HepG2 (cell line): ENCODE measurements at regions not wholly inside any gene's neighbourhood (a gene's known extent, or its start where the extent isn't known, plus 50 kb on each side); places are given as distances from the start of the nearest gene placed in this dataset.

ENCODE experiments used
- ATAC-seq: fragments of 200-7000 bp; cut with Tn5 transposase; 3 replicates; pipeline ENCODE4 v1.9.1; 2020; ENCODE audit warnings: mild to moderate bottlenecking, moderate library complexity
- BruUV-seq: library from RNA; stranded (reverse); fragments of 400-500 nt; replicated peaks from 2 replicates; lab custom pipeline; 2021; lab: Mats Ljungman, UMichigan
- CTCF ChIA-PET: fragments of 300-600 bp; formaldehyde crosslinking; extraction: SDS; loops from one replicate; lab custom pipeline; 2021; ENCODE audit warnings: low total read pairs, inconsistent platforms, low intra/inter-chr PET ratio; lab: Yijun Ruan, JAX
- POLR2A ChIA-PET: fragments of 350-600 bp; sonication (Branson Sonifier 250); formaldehyde crosslinking; loops from one replicate; lab custom pipeline; 2020; ENCODE audit warnings: antibody characterized with exemption, inconsistent platforms; lab: Yijun Ruan, JAX
- DNase-seq: peaks from one replicate; pipeline ENCODE4 v3.0.0-alpha.2; 2015; ENCODE audit warnings: low spot score
- FAIRE-seq: peaks from 3 replicates; lab custom pipeline; 2011; peaks lifted over from hg19 to GRCh38; lab: Jason Lieb, UNC
- H2AFZ ChIP-seq: one replicate; pipeline ENCODE4 v1.6.1; 2011; ENCODE audit warnings: low read length, inconsistent platforms
- H3K27ac ChIP-seq: fragments of 300-600 bp; 3 replicates; pipeline ENCODE4 v1.8.0; 2011; ENCODE audit warnings: mixed run types, mild to moderate bottlenecking, mixed read lengths, low read length, inconsistent platforms; ENCODE audit not compliant: insufficient read depth; ENCODE audit errors: extremely low read length
- H3K27me3 ChIP-seq, 2 experiments: fragments of 200-600 bp in 1 of 2; 2 replicates in 1 of 2; 3 replicates in 1 of 2; pipeline versions ENCODE4 v1.6.0 to v1.8.0; 2011; ENCODE audit warnings: low read length in 2 of 2, mild to moderate bottlenecking in 2 of 2, moderate library complexity in 2 of 2, inconsistent platforms in 1 of 2; ENCODE audit not compliant: insufficient read depth in 2 of 2, control insufficient read depth in 1 of 2
- H3K36me3 ChIP-seq, 2 experiments: fragments of 200-600 bp in 1 of 2; replicated peaks in 1 of 2; 2 replicates in 1 of 2; 3 replicates in 1 of 2; pipeline versions ENCODE4 v1.5.1 to v1.8.0; 2011; ENCODE audit warnings: low read length in 2 of 2, inconsistent platforms in 1 of 2; ENCODE audit not compliant: insufficient read depth in 2 of 2, control insufficient read depth in 1 of 2
- H3K4me1 ChIP-seq: 2 replicates; pipeline ENCODE4 v1.5.1; 2012; ENCODE audit warnings: low read length, inconsistent platforms; ENCODE audit not compliant: insufficient read depth
- H3K4me2 ChIP-seq: 2 replicates; pipeline ENCODE4 v1.6.0; 2011; ENCODE audit warnings: low read depth, low read length, inconsistent platforms
- H3K4me3 ChIP-seq, 3 experiments: fragments of 200-600 bp in 1 of 3; sonication (generic), shearing (Covaris generic) in 1 of 3; replicated peaks in 1 of 3; 2 replicates each; pipeline ENCODE4 v1.5.1; 2011 to 2016; ENCODE audit warnings: low read length in 3 of 3, inconsistent platforms in 2 of 3, low read depth in 2 of 3, mild to moderate bottlenecking in 2 of 3, control low read depth in 1 of 3, mixed read lengths in 1 of 3; ENCODE audit not compliant: insufficient read depth in 1 of 3
- H3K79me2 ChIP-seq: one replicate; pipeline ENCODE4 v1.6.1; 2011; ENCODE audit warnings: low read length, inconsistent platforms; ENCODE audit not compliant: insufficient read depth
- H3K9ac ChIP-seq: 2 replicates; pipeline ENCODE4 v1.6.0; 2011; ENCODE audit warnings: mild to moderate bottlenecking, low read depth, low read length, inconsistent platforms; ENCODE audit not compliant: insufficient read depth
- H3K9me3 ChIP-seq: 2 replicates; pipeline ENCODE4 v1.5.1; 2012; ENCODE audit warnings: mild to moderate bottlenecking, low read length
- H4K20me1 ChIP-seq: 2 replicates; pipeline ENCODE4 v1.6.0; 2011; ENCODE audit warnings: inconsistent platforms, mild to moderate bottlenecking, low read length, moderate library complexity; ENCODE audit not compliant: insufficient read depth
- GATAD2A ChIP-seq: IDR thresholded peaks from 2 replicates; pipeline ENCODE4 v1.6.1; 2016
- MAFF ChIP-seq: IDR thresholded peaks from 2 replicates; pipeline ENCODE4 v1.6.1; 2011; ENCODE audit warnings: low read depth, low read length, improper control_type of control experiment
- MAFK ChIP-seq, 2 experiments: IDR thresholded peaks in 1 of 2; conservative IDR thresholded peaks in 1 of 2; 2 replicates each; pipeline ENCODE4 v1.6.1; 2011; ENCODE audit warnings: improper control_type of control experiment in 2 of 2, low read length in 2 of 2
- SMAD9 ChIP-seq: sonication (generic); formaldehyde crosslinking; IDR thresholded peaks from 2 replicates; pipeline ENCODE4 v1.5.1; 2020; ENCODE audit warnings: mild to moderate bottlenecking, missing genetic modification reagents
- XRCC5 ChIP-seq: fragments of 200-400 bp; formaldehyde crosslinking; optimal IDR thresholded peaks from 2 replicates; pipeline ENCODE3; 2017; ENCODE audit warnings: mild to moderate bottlenecking, low read length
- ZNF230 ChIP-seq: sonication (generic); formaldehyde crosslinking; IDR thresholded peaks from 2 replicates; pipeline ENCODE4 v1.4.0; 2020; ENCODE audit warnings: mild to moderate bottlenecking, missing genetic modification reagents
- ZNF383 ChIP-seq: sonication (generic); formaldehyde crosslinking; IDR thresholded peaks from 2 replicates; pipeline ENCODE4 v1.4.0; 2020; ENCODE audit warnings: missing genetic modification reagents, mild to moderate bottlenecking, borderline replicate concordance
- ZNF660 ChIP-seq: sonication (generic); formaldehyde crosslinking; IDR thresholded peaks from 2 replicates; pipeline ENCODE4 v1.5.1; 2020; ENCODE audit warnings: mild to moderate bottlenecking, low read depth, missing genetic modification reagents, borderline replicate concordance
- ZNF878 ChIP-seq: sonication (generic); formaldehyde crosslinking; IDR thresholded peaks from 2 replicates; pipeline ENCODE4 v1.8.1; 2023; ENCODE audit warnings: mild to moderate bottlenecking, missing genetic modification reagents, moderate library complexity
- WGBS: methylation state at CpG from one replicate; pipeline ENCODE4 v1.1.6; 2017; ENCODE audit warnings: low lambda C conversion rate; 5-methylcytosine and 5-hydroxymethylcytosine counted together
- in situ Hi-C: cut with HindIII; loops from 2 replicates; pipeline ENCODE4 v1.10.0; 2017; ENCODE audit warnings: low pct_unique_long_range_greater_than_20kb; ENCODE audit not compliant: extremely low pct_ligation_motif_present
- intact Hi-C: fragments of 100-400 bp; cut with micrococcal nuclease; formaldehyde crosslinking; loops from one replicate; pipeline ENCODE4 v1.10.0; 2022; ENCODE audit not compliant: unreplicated experiment
- TF ChIP-seq, protein P1 (sequence below): sonication (generic); formaldehyde crosslinking; IDR thresholded peaks from 2 replicates; pipeline ENCODE4 v1.5.0; 2020; ENCODE audit warnings: missing genetic modification reagents, mild to moderate bottlenecking, borderline replicate concordance
- TF ChIP-seq, protein P2 (sequence below): sonication (generic); formaldehyde crosslinking; conservative IDR thresholded peaks from 2 replicates; pipeline ENCODE4 v1.4.0; 2020; ENCODE audit warnings: missing genetic modification reagents
- TF ChIP-seq, protein P3 (sequence below): sonication (generic); formaldehyde crosslinking; IDR thresholded peaks from 2 replicates; pipeline ENCODE4 v1.4.0; 2020; ENCODE audit warnings: missing genetic modification reagents, borderline replicate concordance
- TF ChIP-seq, protein P4 (sequence below): sonication (generic); formaldehyde crosslinking; IDR thresholded peaks from 2 replicates; pipeline ENCODE4 v1.4.0; 2020; ENCODE audit warnings: missing genetic modification reagents

DNA sequence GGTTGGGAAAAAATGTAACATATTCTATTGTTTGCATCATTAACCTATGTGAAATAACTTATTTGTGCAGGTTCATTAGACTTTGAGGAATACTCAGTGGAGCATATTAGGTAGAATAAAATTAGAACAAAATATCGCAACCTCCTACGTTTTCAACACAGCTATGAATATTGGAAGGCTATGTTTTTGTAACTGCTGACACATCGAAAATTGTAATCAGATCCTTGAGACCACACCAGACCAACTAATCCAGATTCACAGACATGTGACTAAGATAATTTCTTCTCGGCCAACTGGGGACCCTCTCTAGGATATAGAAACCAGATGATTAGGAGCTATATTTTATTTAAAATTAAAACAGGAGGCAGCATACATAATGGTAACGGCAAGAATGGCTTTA is 77.5 kb upstream of the VWC2 start (continued):
- TF ChIP-seq, protein P1, sequence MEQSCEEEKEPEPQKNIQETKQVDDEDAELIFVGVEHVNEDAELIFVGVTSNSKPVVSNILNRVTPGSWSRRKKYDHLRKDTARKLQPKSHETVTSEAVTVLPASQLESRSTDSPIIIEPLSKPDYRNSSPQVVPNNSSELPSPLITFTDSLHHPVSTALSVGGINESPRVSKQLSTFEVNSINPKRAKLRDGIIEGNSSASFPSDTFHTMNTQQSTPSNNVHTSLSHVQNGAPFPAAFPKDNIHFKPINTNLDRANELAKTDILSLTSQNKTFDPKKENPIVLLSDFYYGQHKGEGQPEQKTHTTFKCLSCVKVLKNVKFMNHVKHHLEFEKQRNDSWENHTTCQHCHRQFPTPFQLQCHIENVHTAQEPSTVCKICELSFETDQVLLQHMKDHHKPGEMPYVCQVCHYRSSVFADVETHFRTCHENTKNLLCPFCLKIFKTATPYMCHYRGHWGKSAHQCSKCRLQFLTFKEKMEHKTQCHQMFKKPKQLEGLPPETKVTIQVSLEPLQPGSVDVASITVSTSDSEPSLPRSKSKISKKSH (CRISPR knock-in tag) = no peak
- TF ChIP-seq ZNF383 (CRISPR knock-in tag) (no peak), ZNF660 (CRISPR knock-in tag) (no peak), ZNF878 (CRISPR knock-in tag) (no peak), MAFF (peak; percentile 89), MAFK (conservative IDR thresholded peaks at IDR 0.05 in 1 of 2, IDR thresholded peaks at IDR 0.05 in 1 of 2; ENCODE audit: low read length in 2 of 2) (peak; percentile 88 to 93)

DNA sequence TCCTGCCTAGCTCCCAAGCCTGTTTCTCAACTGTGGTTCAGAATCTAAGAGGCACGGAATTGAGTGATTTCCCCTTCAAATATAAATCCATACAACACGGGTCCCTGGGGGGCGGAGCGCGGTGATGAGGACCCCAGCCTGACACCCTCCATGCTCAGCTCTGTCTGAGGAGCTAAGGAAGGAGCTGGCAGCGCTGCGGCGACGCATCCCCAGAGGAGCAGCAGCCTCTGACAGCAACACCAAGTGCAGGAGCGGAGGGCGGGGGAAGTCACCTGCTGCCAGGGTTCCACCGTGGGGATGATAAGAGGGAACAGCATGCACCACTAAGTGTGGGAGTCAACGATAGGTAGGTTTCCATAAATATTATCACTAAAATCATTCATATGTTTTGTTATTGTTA is 72.6 kb upstream of the VWC2 start:
- TF ChIP-seq, protein P2, sequence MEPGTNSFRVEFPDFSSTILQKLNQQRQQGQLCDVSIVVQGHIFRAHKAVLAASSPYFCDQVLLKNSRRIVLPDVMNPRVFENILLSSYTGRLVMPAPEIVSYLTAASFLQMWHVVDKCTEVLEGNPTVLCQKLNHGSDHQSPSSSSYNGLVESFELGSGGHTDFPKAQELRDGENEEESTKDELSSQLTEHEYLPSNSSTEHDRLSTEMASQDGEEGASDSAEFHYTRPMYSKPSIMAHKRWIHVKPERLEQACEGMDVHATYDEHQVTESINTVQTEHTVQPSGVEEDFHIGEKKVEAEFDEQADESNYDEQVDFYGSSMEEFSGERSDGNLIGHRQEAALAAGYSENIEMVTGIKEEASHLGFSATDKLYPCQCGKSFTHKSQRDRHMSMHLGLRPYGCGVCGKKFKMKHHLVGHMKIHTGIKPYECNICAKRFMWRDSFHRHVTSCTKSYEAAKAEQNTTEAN (CRISPR knock-in tag) = no peak
- TF ChIP-seq, protein P3, sequence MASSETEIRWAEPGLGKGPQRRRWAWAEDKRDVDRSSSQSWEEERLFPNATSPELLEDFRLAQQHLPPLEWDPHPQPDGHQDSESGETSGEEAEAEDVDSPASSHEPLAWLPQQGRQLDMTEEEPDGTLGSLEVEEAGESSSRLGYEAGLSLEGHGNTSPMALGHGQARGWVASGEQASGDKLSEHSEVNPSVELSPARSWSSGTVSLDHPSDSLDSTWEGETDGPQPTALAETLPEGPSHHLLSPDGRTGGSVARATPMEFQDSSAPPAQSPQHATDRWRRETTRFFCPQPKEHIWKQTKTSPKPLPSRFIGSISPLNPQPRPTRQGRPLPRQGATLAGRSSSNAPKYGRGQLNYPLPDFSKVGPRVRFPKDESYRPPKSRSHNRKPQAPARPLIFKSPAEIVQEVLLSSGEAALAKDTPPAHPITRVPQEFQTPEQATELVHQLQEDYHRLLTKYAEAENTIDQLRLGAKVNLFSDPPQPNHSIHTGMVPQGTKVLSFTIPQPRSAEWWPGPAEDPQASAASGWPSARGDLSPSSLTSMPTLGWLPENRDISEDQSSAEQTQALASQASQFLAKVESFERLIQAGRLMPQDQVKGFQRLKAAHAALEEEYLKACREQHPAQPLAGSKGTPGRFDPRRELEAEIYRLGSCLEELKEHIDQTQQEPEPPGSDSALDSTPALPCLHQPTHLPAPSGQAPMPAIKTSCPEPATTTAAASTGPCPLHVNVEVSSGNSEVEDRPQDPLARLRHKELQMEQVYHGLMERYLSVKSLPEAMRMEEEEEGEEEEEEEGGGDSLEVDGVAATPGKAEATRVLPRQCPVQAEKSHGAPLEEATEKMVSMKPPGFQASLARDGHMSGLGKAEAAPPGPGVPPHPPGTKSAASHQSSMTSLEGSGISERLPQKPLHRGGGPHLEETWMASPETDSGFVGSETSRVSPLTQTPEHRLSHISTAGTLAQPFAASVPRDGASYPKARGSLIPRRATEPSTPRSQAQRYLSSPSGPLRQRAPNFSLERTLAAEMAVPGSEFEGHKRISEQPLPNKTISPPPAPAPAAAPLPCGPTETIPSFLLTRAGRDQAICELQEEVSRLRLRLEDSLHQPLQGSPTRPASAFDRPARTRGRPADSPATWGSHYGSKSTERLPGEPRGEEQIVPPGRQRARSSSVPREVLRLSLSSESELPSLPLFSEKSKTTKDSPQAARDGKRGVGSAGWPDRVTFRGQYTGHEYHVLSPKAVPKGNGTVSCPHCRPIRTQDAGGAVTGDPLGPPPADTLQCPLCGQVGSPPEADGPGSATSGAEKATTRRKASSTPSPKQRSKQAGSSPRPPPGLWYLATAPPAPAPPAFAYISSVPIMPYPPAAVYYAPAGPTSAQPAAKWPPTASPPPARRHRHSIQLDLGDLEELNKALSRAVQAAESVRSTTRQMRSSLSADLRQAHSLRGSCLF = no peak
- TF ChIP-seq, protein P4, sequence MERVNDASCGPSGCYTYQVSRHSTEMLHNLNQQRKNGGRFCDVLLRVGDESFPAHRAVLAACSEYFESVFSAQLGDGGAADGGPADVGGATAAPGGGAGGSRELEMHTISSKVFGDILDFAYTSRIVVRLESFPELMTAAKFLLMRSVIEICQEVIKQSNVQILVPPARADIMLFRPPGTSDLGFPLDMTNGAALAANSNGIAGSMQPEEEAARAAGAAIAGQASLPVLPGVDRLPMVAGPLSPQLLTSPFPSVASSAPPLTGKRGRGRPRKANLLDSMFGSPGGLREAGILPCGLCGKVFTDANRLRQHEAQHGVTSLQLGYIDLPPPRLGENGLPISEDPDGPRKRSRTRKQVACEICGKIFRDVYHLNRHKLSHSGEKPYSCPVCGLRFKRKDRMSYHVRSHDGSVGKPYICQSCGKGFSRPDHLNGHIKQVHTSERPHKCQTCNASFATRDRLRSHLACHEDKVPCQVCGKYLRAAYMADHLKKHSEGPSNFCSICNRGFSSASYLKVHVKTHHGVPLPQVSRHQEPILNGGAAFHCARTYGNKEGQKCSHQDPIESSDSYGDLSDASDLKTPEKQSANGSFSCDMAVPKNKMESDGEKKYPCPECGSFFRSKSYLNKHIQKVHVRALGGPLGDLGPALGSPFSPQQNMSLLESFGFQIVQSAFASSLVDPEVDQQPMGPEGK (CRISPR knock-in tag) = no peak
- no peak for TF ChIP-seq ZNF230
- TF ChIP-seq XRCC5 = no peak
- TF ChIP-seq SMAD9 (CRISPR knock-in tag) = no peak
- no peak for TF ChIP-seq GATAD2A (CRISPR knock-in tag)
- H3K9me3 ChIP-seq = no peaks in the 10 kb centered on the region
- no peak overlapping the region for H3K9ac ChIP-seq
- DNase-seq = no peak
- no peak for FAIRE-seq
- no peaks in the 10 kb centered on the region for H3K79me2 ChIP-seq
- ChIA-PET POLR2A (no interaction called here), CTCF (no interaction called here)
- H2AFZ ChIP-seq = no peak overlapping the region
- ATAC-seq = no peak
- H3K4me1 ChIP-seq = no peaks in the 10 kb centered on the region
- in situ Hi-C loops (no loop called here), intact Hi-C loops (no loop called here)
- H3K36me3 ChIP-seq = no peaks in the 10 kb centered on the region
- 27% methylated on average over 13 of the region's 13 CpGs for WGBS
- no TSS peak for BruUV-seq
- H3K4me2 ChIP-seq = no peak overlapping the region
- H4K20me1 ChIP-seq = no peaks in the 10 kb centered on the region
- no peak overlapping the region for H3K4me3 ChIP-seq
- no peak overlapping the region for H3K27ac ChIP-seq
- no peaks in the 10 kb centered on the region for H3K27me3 ChIP-seq
